ENCODE measurements at regions not wholly inside any gene's neighbourhood (a gene's known extent, or its start where the extent isn't known, plus 50 kb on each side); places are given as distances from the start of the nearest gene placed in this dataset.
"Not testable (repeated sequence)": the region's sequence is repeated elsewhere in the genome, so short reads cannot be mapped to it uniquely, and the experiment has no call there.

DNA sequence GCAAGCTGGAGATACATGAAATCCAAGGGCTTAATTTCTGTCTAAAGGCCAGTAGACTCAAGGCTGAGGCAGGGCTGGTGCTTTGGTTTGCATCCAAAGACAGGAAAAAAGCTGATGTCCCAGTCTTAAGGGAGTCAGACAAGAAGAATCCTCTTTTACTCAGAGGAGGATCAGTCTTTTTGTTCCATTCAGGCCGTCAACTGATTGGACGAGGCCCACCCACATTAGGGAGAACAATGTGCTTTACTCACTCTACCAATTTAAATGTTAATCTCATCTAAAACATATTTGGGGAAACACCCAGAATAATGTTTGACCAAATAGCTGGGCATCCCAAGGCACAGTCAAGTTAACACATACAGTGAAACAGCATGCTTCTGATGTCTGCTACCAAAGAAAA is 388.5 kb upstream of the CHRM2 start:
- no peak for DNase-seq (ENCODE audit: extremely low read depth, low read depth)
- TF ChIP-seq, protein P1, sequence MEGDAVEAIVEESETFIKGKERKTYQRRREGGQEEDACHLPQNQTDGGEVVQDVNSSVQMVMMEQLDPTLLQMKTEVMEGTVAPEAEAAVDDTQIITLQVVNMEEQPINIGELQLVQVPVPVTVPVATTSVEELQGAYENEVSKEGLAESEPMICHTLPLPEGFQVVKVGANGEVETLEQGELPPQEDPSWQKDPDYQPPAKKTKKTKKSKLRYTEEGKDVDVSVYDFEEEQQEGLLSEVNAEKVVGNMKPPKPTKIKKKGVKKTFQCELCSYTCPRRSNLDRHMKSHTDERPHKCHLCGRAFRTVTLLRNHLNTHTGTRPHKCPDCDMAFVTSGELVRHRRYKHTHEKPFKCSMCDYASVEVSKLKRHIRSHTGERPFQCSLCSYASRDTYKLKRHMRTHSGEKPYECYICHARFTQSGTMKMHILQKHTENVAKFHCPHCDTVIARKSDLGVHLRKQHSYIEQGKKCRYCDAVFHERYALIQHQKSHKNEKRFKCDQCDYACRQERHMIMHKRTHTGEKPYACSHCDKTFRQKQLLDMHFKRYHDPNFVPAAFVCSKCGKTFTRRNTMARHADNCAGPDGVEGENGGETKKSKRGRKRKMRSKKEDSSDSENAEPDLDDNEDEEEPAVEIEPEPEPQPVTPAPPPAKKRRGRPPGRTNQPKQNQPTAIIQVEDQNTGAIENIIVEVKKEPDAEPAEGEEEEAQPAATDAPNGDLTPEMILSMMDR (IDR thresholded peaks at IDR 0.05; ENCODE audit: low read depth, low read length, missing control alignments) = no peak
- H3K4me3 ChIP-seq (replicated peaks; ENCODE audit: low read depth, low read length) = no peak overlapping the region

GRCh38 chr7:136470179-136470578 is 398.3 kb upstream of the CHRM2 start:
- TF ChIP-seq, protein P1 (IDR thresholded peaks at IDR 0.05; ENCODE audit: low read depth, low read length, missing control alignments) = no peak
- no peak overlapping the region for H3K4me3 ChIP-seq (replicated peaks; ENCODE audit: low read depth, low read length)
- no peak for DNase-seq (ENCODE audit: extremely low read depth, low read depth)

DNA sequence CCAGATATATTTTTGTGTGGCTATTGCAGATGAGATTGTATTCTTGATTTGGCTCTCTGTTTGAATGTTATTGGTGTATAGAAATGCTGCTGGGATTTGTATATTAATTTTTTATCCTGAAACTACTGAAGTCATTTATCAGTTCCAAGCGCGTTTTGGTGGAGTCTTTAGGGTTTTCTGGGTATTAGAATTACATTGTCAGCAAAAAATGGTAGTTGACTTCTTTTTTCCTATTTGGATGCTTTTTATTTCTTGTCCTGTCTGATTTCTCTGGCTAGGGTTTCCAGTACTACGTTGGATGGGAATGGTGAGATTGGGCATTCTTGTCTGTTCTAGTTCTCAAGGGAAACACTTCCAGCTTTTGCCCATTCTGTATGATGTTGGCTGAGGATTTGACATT is 415.5 kb upstream of the CHRM2 start:
- H3K4me3 ChIP-seq (replicated peaks; ENCODE audit: low read depth, low read length) = no peak overlapping the region
- TF ChIP-seq, protein P1 (IDR thresholded peaks at IDR 0.05; ENCODE audit: low read depth, low read length, missing control alignments) = no peak
- DNase-seq (ENCODE audit: extremely low read depth, low read depth) = no peak

DNA sequence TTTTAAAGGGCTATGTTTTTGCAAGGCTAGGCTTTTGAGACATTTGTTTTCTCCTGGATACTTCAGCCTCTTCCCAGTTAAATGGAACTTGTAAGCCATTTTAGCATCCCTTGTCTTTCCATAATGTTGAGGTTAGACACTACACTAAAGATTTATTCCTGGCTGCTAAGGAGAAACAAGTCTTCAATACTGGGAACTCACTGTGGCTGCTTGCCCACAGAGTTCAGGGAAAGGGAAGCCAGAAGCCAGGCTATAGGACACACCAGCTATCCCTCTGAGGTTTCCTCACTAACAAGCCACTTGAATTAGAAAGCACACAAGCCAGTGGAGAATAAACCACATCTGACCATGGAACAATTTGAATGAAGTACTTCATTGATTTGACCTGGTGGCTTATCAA is 421.7 kb upstream of the CHRM2 start:
- no peak for DNase-seq (ENCODE audit: extremely low read depth, low read depth)
- no peak overlapping the region for H3K4me3 ChIP-seq (replicated peaks; ENCODE audit: low read depth, low read length)
- TF ChIP-seq, protein P1 (IDR thresholded peaks at IDR 0.05; ENCODE audit: low read depth, low read length, missing control alignments) = no peak

DNA sequence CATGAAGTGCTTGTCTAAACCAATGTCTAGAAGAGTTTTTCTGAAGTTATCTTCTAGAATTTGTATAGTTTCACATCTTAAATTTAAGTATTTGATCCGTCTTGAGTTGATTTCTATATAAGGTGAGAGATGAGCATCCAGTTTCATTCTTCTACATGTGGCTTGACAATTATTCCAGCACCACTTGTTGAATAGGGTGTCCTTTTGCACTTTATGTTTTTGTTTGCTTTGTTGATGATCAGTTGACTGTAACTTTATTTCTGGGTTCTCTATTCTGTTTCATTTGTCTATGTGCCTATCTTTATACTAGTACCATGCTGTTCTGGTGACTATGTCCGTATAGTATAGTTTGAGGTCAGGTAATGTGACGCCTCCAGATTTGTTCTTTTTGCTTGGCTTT is 426.6 kb upstream of the CHRM2 start:
- TF ChIP-seq, protein P1 (IDR thresholded peaks at IDR 0.05; ENCODE audit: low read depth, low read length, missing control alignments) = no peak
- H3K4me3 ChIP-seq (replicated peaks; ENCODE audit: low read depth, low read length) = no peak overlapping the region
- DNase-seq (ENCODE audit: extremely low read depth, low read depth) = no peak

GRCh38 chr7:136431736-136432135 is 436.7 kb upstream of the CHRM2 start:
- H3K4me3 ChIP-seq (replicated peaks; ENCODE audit: low read depth, low read length); DNase-seq (ENCODE audit: extremely low read depth, low read depth): not testable (repeated sequence)

GRCh38 chr7:136424058-136424457 is 444.4 kb upstream of the CHRM2 start:
- no peak for DNase-seq (ENCODE audit: extremely low read depth, low read depth)
- no peak overlapping the region for H3K4me3 ChIP-seq (replicated peaks; ENCODE audit: low read depth, low read length)
- TF ChIP-seq, protein P1 (IDR thresholded peaks at IDR 0.05; ENCODE audit: low read depth, low read length, missing control alignments) = no peak

DNA sequence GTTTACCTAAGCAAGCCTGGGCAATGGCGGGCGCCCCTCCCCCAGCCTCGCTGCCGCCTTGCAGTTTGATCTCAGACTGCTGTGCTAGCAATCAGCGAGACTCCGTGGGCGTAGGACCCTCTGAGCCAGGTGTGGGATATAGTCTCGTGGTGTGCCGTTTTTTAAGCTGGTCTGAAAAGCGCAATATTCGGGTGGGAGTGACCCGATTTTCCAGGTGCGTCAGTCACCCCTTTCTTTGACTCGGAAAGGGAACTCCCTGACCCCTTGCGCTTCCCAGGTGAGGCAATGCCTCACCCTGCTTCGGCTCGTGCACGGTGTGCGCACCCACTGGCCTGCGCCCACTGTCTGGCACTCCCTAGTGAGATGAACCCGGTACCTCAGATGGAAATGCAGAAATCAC is 442.6 kb upstream of the MTPN start:
- H3K4me3 ChIP-seq (replicated peaks; ENCODE audit: low read depth, low read length); DNase-seq (ENCODE audit: extremely low read depth, low read depth): not testable (repeated sequence)

Measured in HFF-Myc (cell line).